ENCODE measurements at regions not wholly inside any gene's neighbourhood (a gene's known extent, or its start where the extent isn't known, plus 50 kb on each side); places are given as distances from the start of the nearest gene placed in this dataset.
"Not testable (repeated sequence)": the region's sequence is repeated elsewhere in the genome, so short reads cannot be mapped to it uniquely, and the experiment has no call there.

- CTCF ChIA-PET (ENCODE audit: low intra/inter-chr PET ratio); H3K79me2 ChIP-seq (ENCODE audit: control insufficient read depth, insufficient read depth, low read length); H3K4me1 ChIP-seq (replicated peaks in 1 of 2; ENCODE audit: control insufficient read depth in 2 of 2, insufficient read depth in 2 of 2, low read length in 2 of 2); DNase-seq (ENCODE audit: extremely low read depth in 1 of 4, low spot score in 3 of 4); H3K9ac ChIP-seq (ENCODE audit: insufficient read depth in 1 of 2, low read depth in 2 of 2, low read length in 2 of 2); H3K27ac ChIP-seq (ENCODE audit: extremely low read depth, low read depth, low read length); H3K36me3 ChIP-seq (ENCODE audit: control insufficient read depth, insufficient read depth, low read length); POLR2A ChIA-PET; H3K9me1 ChIP-seq (ENCODE audit: control insufficient read depth, insufficient read depth, low read length); ATAC-seq; H3K9me3 ChIP-seq (replicated peaks; ENCODE audit: control insufficient read depth, insufficient read depth, low read depth, low read length); BruUV-seq (replicated peaks); H2AFZ ChIP-seq (ENCODE audit: low read depth, low read length); FAIRE-seq; intact Hi-C loops (cut with micrococcal nuclease); in situ Hi-C loops (cut with MboI); H3K27me3 ChIP-seq (ENCODE audit: control insufficient read depth in 2 of 2, insufficient read depth in 2 of 2, low read length in 2 of 2); H4K20me1 ChIP-seq (replicated peaks; ENCODE audit: control insufficient read depth, insufficient read depth, low read length); H3K4me3 ChIP-seq; H3K4me2 ChIP-seq (ENCODE audit: insufficient read depth, low read length): not testable (repeated sequence)
- WGBS (ENCODE audit: insufficient coverage, low coverage, missing lambda C conversion rate) = 0% methylated on average over 1 of the region's 1 CpG
These were observed 138.3 kb upstream of the THUMPD2 start for GRCh38 chr2:39917371-39917770.

GRCh38 chr2:39914949-39915348 lies 135.9 kb upstream of the THUMPD2 start:
- POLR2A ChIA-PET = interaction anchor here (0.6 kb wide), 1 partner anchor 13 kb away, joined by 3 read pairs; no protein-coding TSS in a partner anchor
- H3K27ac ChIP-seq (ENCODE audit: extremely low read depth, low read depth, low read length) = no peak overlapping the region
- H2AFZ ChIP-seq (ENCODE audit: low read depth, low read length) = no peak overlapping the region
- no peak overlapping the region for H3K4me3 ChIP-seq
- H3K9me1 ChIP-seq (ENCODE audit: control insufficient read depth, insufficient read depth, low read length) = no peaks in the 10 kb centered on the region
- no TSS peak for BruUV-seq (replicated peaks)
- H3K79me2 ChIP-seq (ENCODE audit: control insufficient read depth, insufficient read depth, low read length) = no peaks in the 10 kb centered on the region
- in situ Hi-C loops (cut with MboI) = no loop called here
- intact Hi-C loops (cut with micrococcal nuclease) = no loop called here
- H3K9me3 ChIP-seq (replicated peaks; ENCODE audit: control insufficient read depth, insufficient read depth, low read depth, low read length) = no peaks in the 10 kb centered on the region
- WGBS (ENCODE audit: insufficient coverage, low coverage, missing lambda C conversion rate) = 0% methylated on average over 2 of the region's 2 CpGs
- ATAC-seq (no peak), FAIRE-seq (no peak), DNase-seq (ENCODE audit: extremely low read depth in 1 of 4, low spot score in 3 of 4) (no peak)
- no peak overlapping the region for H3K4me2 ChIP-seq (ENCODE audit: insufficient read depth, low read length)
- no peaks in the 10 kb centered on the region for H3K27me3 ChIP-seq (ENCODE audit: control insufficient read depth in 2 of 2, insufficient read depth in 2 of 2, low read length in 2 of 2)
- CTCF ChIA-PET (ENCODE audit: low intra/inter-chr PET ratio) = interaction anchor here (0.7 kb wide), 1 partner anchor 1398 kb away, joined by 3 read pairs; no protein-coding TSS in a partner anchor
- no peak overlapping the region for H3K9ac ChIP-seq (ENCODE audit: insufficient read depth in 1 of 2, low read depth in 2 of 2, low read length in 2 of 2)
- no peaks in the 10 kb centered on the region for H3K36me3 ChIP-seq (ENCODE audit: control insufficient read depth, insufficient read depth, low read length)
- no peaks in the 10 kb centered on the region for H4K20me1 ChIP-seq (replicated peaks; ENCODE audit: control insufficient read depth, insufficient read depth, low read length)
- H3K4me1 ChIP-seq (replicated peaks in 1 of 2; ENCODE audit: control insufficient read depth in 2 of 2, insufficient read depth in 2 of 2, low read length in 2 of 2) = no peaks in the 10 kb centered on the region
- TF ChIP-seq ETV6 (IDR thresholded peaks at IDR 0.05; ENCODE audit: borderline replicate concordance in 1 of 2, low read depth in 2 of 2, low read length in 1 of 2) (no peak), ETV6 (CRISPR knock-in tag; IDR thresholded peaks at IDR 0.05; ENCODE audit: borderline replicate concordance) (no peak), PATZ1 (CRISPR knock-in tag; IDR thresholded peaks at IDR 0.05; ENCODE audit: borderline replicate concordance) (no peak), CXXC5 (CRISPR knock-in tag; IDR thresholded peaks at IDR 0.05) (no peak), GTF2F1 (IDR thresholded peaks at IDR 0.05; ENCODE audit: low read depth, low read length) (no peak), ZNF449 (CRISPR knock-in tag; IDR thresholded peaks at IDR 0.05) (no peak), PHF8 (IDR thresholded peaks at IDR 0.05; ENCODE audit: borderline replicate concordance, low read length) (no peak), SP2 (IDR thresholded peaks at IDR 0.05; ENCODE audit: extremely low read depth, low read depth, low read length, poor library complexity, severe bottlenecking) (no peak), U2AF1 (optimal IDR thresholded peaks at IDR 0.05; ENCODE audit: low read depth, low read length) (no peak), CHD4 (IDR thresholded peaks at IDR 0.05; ENCODE audit: insufficient read depth, insufficient replicate concordance, low read depth, low read length, poor library complexity, severe bottlenecking) (no peak), SMAD1 (IDR thresholded peaks at IDR 0.05; ENCODE audit: low read depth, low read length, partially characterized antibody) (no peak), XRCC5 (IDR thresholded peaks at IDR 0.05; ENCODE audit: low read depth, low read length) (no peak), HOXB6 (CRISPR knock-in tag; IDR thresholded peaks at IDR 0.05; ENCODE audit: borderline replicate concordance) (no peak)
